ENCODE measurements at regions not wholly inside any gene's neighbourhood (a gene's known extent, or its start where the extent isn't known, plus 50 kb on each side); places are given as distances from the start of the nearest gene placed in this dataset.

GRCh38 chr3:189555558-189555881 is 75.7 kb upstream of the TP63 start:
- DNase-seq = no peak

- no peak for DNase-seq
Observed at GRCh38 chr3:189557824-189558223, 73.4 kb upstream of the TP63 start.

- DNase-seq = no peak
Observed at GRCh38 chr3:189561256-189561655, 69.9 kb upstream of the TP63 start.

- no peak for DNase-seq
Observed at GRCh38 chr3:189563853-189564563, 67.2 kb upstream of the TP63 start.

GRCh38 chr3:189566550-189567130 is 64.5 kb upstream of the TP63 start:
- no peak for DNase-seq

- no peak for DNase-seq
Observed at GRCh38 chr3:189567322-189567721, 63.9 kb upstream of the TP63 start.

- DNase-seq = no peak
Observed at GRCh38 chr3:189567766-189568420, 63.3 kb upstream of the TP63 start.

- DNase-seq = no peak
Observed at GRCh38 chr3:189568961-189569360, 62.2 kb upstream of the TP63 start.

- DNase-seq = no peak
Observed at GRCh38 chr3:189569473-189569872, 61.7 kb upstream of the TP63 start.

- no peak for DNase-seq
Observed at GRCh38 chr3:189570916-189571315, 60.3 kb upstream of the TP63 start.

GRCh38 chr3:189572249-189572648 is 58.9 kb upstream of the TP63 start:
- no peak for DNase-seq

- no peak for DNase-seq
Observed at GRCh38 chr3:189573004-189573403, 58.2 kb upstream of the TP63 start.

GRCh38 chr3:189576486-189576885 is 54.7 kb upstream of the TP63 start:
- no peak for DNase-seq

- DNase-seq = no peak
Observed at GRCh38 chr3:189577050-189577951, 53.9 kb upstream of the TP63 start.

GRCh38 chr3:189580190-189580589 is 51.0 kb upstream of the TP63 start:
- no peak for DNase-seq
